Neuron (in vitro differentiated cells): ENCODE measurements at regions not wholly inside any gene's neighbourhood (a gene's known extent, or its start where the extent isn't known, plus 50 kb on each side); places are given as distances from the start of the nearest gene placed in this dataset.

ENCODE experiments used
- H2AFZ ChIP-seq: one replicate; pipeline ENCODE4 v1.6.1; 2013; ENCODE audit warnings: low read depth, mild to moderate bottlenecking, inconsistent platforms, low read length, moderate library complexity
- H3K27me3 ChIP-seq: one replicate; pipeline ENCODE4 v1.6.1; 2013; ENCODE audit warnings: low read length; ENCODE audit not compliant: insufficient read depth
- H3K36me3 ChIP-seq: one replicate; pipeline ENCODE4 v1.6.1; 2013; ENCODE audit warnings: low read length; ENCODE audit not compliant: insufficient read depth
- H3K4me1 ChIP-seq: one replicate; pipeline ENCODE4 v1.6.1; 2013; ENCODE audit warnings: low read length; ENCODE audit not compliant: insufficient read depth
- H3K4me3 ChIP-seq: 2 replicates; pipeline ENCODE4 v1.5.1; 2013; ENCODE audit warnings: mild to moderate bottlenecking, low read length, moderate library complexity
- H3K9me3 ChIP-seq: one replicate; pipeline ENCODE4 v1.6.1; 2013; ENCODE audit warnings: low read length

DNA sequence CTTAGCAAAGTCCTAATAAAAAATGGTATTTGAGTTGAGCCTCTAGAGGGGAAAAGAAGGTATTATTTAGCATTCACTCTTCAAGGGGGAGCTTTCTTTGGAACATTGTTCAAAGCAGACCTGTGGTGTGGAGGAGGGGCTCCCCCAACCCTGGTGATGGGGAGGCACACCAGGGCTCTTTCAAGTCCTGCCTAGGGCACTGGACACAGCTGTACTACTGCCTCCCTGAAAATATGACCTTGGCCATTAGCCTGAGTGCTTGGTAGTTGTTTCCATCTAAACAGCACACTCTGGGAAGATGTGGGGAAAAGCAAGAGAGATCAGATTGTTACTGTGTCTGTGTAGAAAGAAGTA, 215.1 kb upstream of the CNR1 start:
- Histone ChIP-seq H3K27me3 (no peaks in the 10 kb centered on the region), H3K36me3 (no peaks in the 10 kb centered on the region), H3K4me1 (peaks cover 45% of the 10 kb centered on the region), H3K9me3 (no peaks in the 10 kb centered on the region), H2AFZ (no peak overlapping the region), H3K4me3 (no peak overlapping the region)

DNA sequence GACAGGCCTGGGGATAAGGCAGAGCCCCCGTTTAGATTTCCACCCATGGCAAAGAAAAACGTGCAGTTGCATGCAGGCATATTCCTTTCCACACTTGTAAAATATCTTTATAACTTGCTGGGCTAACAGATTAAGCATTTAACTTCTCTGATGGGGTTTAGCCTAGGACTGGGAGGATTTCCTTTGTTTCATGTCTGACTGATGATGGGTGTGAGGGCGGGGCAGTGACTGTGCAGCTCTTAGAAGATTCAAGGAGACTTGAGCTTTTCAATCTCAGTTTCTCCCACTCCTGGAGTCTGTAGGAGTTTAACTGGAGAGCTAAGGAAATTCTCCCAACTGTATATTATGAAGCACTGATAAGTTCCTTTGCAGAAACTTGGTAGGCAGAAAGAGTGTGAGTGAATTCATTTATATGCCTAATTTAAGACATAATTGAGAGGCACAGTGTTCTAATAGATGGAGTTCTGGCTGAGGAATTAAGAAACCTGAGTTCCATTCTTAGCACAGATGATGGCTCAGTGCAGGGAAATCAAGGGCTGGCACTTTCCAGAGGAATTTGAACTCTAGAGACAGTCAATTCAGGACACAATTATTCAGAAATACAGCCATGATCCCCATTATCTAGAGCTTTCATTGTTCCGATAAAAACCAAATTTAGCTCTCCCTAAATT, 214.6 kb upstream of the CNR1 start:
- H2AFZ ChIP-seq, result no peak overlapping the region
- no peaks in the 10 kb centered on the region for H3K9me3 ChIP-seq
- H3K4me3 ChIP-seq, result no peak overlapping the region
- no peaks in the 10 kb centered on the region for H3K27me3 ChIP-seq
- H3K36me3 ChIP-seq, result no peaks in the 10 kb centered on the region
- peaks cover 40% of the 10 kb centered on the region for H3K4me1 ChIP-seq

DNA sequence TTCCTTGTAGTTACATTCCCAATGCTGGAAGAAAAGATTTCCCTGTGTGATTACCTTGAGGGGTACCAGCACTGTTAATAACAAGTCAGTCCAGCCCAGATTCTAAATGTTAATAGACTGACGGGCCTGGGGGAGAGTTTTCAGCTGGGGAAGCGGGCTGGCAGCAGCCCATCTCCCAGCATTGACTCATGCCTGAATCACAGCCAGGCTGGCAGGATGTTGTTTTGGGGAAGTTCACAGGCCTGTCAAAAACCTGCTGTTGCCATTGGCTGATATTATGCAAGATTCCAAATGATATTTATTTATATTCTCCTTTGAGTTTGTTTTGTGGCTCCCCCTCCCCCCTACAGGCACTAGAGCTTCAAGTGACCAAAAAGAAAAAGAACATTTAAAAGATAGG, 213.9 kb upstream of the CNR1 start:
- Histone ChIP-seq H3K4me3 (no peak overlapping the region), H3K9me3 (no peaks in the 10 kb centered on the region), H2AFZ (no peak overlapping the region), H3K36me3 (no peaks in the 10 kb centered on the region), H3K4me1 (peaks cover 37% of the 10 kb centered on the region), H3K27me3 (no peaks in the 10 kb centered on the region)

DNA sequence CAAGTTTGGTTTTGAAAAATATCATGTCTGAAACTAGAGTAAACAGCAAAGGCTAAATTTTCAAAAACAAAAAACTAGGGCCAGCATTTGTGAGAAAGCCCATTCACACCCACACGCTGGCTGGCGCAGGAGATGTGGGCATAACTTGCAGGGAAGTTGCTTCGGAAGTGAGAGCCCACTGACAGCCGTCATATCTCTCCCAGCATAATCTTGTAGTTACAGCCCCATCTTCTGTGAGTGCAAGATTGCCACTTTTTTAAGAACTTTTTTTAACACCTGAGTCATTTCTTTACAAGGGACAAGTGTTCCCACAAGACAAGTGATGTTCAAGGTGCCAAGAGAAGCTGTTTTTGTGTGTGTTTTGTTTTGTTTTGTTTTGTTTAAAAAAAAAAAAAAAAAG, 212.5 kb upstream of the CNR1 start:
- H3K4me3 ChIP-seq, result no peak overlapping the region
- H3K27me3 ChIP-seq, result no peaks in the 10 kb centered on the region
- peaks cover 37% of the 10 kb centered on the region for H3K4me1 ChIP-seq
- H3K9me3 ChIP-seq, result no peaks in the 10 kb centered on the region
- H2AFZ ChIP-seq, result peak overlapping the region; percentile 0
- H3K36me3 ChIP-seq, result no peaks in the 10 kb centered on the region

- Histone ChIP-seq H3K9me3 (no peaks in the 10 kb centered on the region), H3K36me3 (no peaks in the 10 kb centered on the region), H2AFZ (peak overlapping the region; percentile 0), H3K27me3 (no peaks in the 10 kb centered on the region), H3K4me1 (peaks cover 37% of the 10 kb centered on the region), H3K4me3 (no peak overlapping the region)
Measured at GRCh38 chr6:88377976-88378568, 211.9 kb upstream of the CNR1 start.

DNA sequence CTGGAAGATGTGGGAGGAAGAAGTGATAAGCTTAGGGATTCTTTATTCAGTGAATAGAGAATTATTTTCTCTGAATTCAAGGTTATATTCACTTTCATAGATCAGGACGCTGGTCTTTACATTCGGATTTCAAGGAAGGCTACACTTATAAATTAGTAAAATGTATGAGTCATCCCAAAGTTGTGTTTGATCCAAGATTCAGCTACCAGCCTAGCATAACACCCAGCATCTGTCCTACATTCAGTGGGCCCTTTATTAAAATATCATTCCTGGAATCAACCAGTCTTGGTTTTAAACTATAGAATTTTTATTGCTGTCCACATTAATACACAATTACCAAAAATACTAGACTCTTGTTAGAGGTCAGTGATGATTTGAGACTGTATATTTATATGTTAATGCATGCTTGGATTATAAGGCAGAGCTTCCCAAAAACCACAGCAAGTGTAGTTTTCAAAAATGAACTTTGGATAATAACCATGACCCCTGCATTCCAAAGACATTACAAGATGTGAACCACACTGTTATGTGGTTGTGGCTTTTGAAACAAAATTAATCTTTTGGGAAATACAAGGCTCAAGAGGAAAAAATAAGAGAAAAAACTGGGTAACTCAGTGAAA, 210.7 kb upstream of the CNR1 start:
- Histone ChIP-seq H2AFZ (no peak overlapping the region), H3K27me3 (peaks cover 6% of the 10 kb centered on the region), H3K4me3 (no peak overlapping the region), H3K9me3 (no peaks in the 10 kb centered on the region), H3K36me3 (no peaks in the 10 kb centered on the region), H3K4me1 (peaks cover 37% of the 10 kb centered on the region)

DNA sequence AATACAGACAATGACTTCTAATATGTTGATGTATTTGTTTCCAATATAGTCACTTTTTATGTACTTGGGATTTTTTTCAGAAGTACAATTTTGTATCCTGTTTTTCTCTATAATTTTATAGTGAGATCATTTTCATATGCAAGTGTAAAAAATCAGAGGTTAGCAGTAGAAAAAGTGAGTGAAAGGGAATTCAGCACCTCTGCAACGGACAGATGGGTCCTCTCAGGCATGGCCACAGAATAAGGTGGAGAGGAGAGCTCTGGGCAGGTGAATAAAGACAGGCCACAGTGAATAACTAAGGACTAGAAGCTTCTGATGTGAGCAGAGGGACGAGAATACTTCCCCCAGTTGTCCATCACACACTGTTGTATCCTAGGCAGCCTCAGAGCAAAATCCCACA, 210.1 kb upstream of the CNR1 start:
- H3K4me1 ChIP-seq, result peaks cover 35% of the 10 kb centered on the region
- no peak overlapping the region for H2AFZ ChIP-seq
- H3K4me3 ChIP-seq, result no peak overlapping the region
- H3K9me3 ChIP-seq, result no peaks in the 10 kb centered on the region
- H3K36me3 ChIP-seq, result no peaks in the 10 kb centered on the region
- H3K27me3 ChIP-seq, result peaks cover 6% of the 10 kb centered on the region

DNA sequence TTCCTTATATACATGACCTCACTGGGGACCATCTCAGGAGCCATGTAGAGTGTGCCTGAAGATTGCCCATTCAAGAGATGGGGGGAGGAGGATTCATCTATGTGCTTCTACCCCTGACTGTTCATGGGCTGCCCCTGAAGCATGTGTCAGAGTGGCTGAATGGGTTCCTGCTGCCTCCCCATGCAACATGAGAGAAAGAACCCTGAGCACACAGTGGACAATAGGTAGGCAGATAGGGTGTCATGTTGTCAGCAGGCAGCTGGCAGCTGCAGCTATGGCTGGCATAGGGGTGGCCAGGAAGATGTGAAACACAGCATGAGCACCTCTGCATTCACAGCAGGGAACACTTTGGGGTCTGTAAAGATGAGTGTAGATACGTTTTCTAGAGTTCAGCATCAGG, 208.4 kb upstream of the CNR1 start:
- peaks cover 6% of the 10 kb centered on the region for H3K27me3 ChIP-seq
- H3K36me3 ChIP-seq, result no peaks in the 10 kb centered on the region
- no peak overlapping the region for H3K4me3 ChIP-seq
- no peaks in the 10 kb centered on the region for H3K9me3 ChIP-seq
- H2AFZ ChIP-seq, result no peak overlapping the region
- peaks cover 20% of the 10 kb centered on the region for H3K4me1 ChIP-seq

DNA sequence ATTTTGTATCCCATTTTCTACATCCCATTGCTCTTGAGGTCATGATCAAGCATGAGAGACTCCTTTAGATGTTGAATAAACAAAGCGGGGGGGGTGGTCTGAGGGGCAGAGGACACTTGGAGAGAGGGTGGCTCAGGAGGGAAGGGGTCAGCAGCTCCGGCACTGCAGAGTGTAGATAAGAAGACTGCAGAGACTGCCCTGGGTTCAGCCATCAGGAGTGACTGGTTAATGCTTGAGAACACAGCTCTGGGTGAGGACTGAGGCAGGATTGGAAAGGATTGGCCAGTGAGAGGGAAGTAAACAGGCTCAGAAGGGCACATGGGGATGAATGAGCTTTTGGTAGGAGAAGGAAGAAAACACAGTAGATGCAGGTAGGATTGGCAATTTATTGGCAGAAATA, 205.3 kb upstream of the CNR1 start:
- Histone ChIP-seq H3K4me3 (no peak overlapping the region), H2AFZ (no peak overlapping the region), H3K9me3 (no peaks in the 10 kb centered on the region), H3K27me3 (peaks cover 6% of the 10 kb centered on the region), H3K4me1 (no peaks in the 10 kb centered on the region), H3K36me3 (no peaks in the 10 kb centered on the region)

- H3K9me3 ChIP-seq, result no peaks in the 10 kb centered on the region
- peaks cover 4% of the 10 kb centered on the region for H3K4me1 ChIP-seq
- no peak overlapping the region for H2AFZ ChIP-seq
- no peak overlapping the region for H3K4me3 ChIP-seq
- H3K27me3 ChIP-seq, result peaks cover 6% of the 10 kb centered on the region
- no peaks in the 10 kb centered on the region for H3K36me3 ChIP-seq
Measured at GRCh38 chr6:88370127-88370710, 204.1 kb upstream of the CNR1 start.

GRCh38 chr6:88369262-88369661, 203.1 kb upstream of the CNR1 start:
- Histone ChIP-seq H3K36me3 (no peaks in the 10 kb centered on the region), H3K27me3 (peaks cover 6% of the 10 kb centered on the region), H3K4me3 (no peak overlapping the region), H3K4me1 (peaks cover 4% of the 10 kb centered on the region), H2AFZ (no peak overlapping the region), H3K9me3 (no peaks in the 10 kb centered on the region)

- Histone ChIP-seq H3K4me1 (peaks cover 4% of the 10 kb centered on the region), H3K27me3 (peaks cover 6% of the 10 kb centered on the region), H3K4me3 (no peak overlapping the region), H2AFZ (no peak overlapping the region), H3K36me3 (no peaks in the 10 kb centered on the region), H3K9me3 (no peaks in the 10 kb centered on the region)
Measured at GRCh38 chr6:88368071-88368787, 202.1 kb upstream of the CNR1 start.

- H2AFZ ChIP-seq, result no peak overlapping the region
- H3K4me3 ChIP-seq, result no peak overlapping the region
- no peaks in the 10 kb centered on the region for H3K9me3 ChIP-seq
- peaks cover 4% of the 10 kb centered on the region for H3K4me1 ChIP-seq
- H3K27me3 ChIP-seq, result peaks cover 1% of the 10 kb centered on the region
- no peaks in the 10 kb centered on the region for H3K36me3 ChIP-seq
Measured at GRCh38 chr6:88367248-88367647, 201.1 kb upstream of the CNR1 start.
